GM12878 (cell line): ENCODE measurements at regions not wholly inside any gene's neighbourhood (a gene's known extent, or its start where the extent isn't known, plus 50 kb on each side); places are given as distances from the start of the nearest gene placed in this dataset.

ENCODE experiments used
- ATAC-seq: fragments of 200-7000 bp; cut with Tn5 transposase; 3 replicates; pipeline ENCODE4 v1.9.1; 2020; ENCODE audit warnings: mild to moderate bottlenecking, moderate library complexity
- BruUV-seq: library from RNA; stranded (reverse); fragments of 400-500 nt; replicated peaks from 2 replicates; lab custom pipeline; 2021; lab: Mats Ljungman, UMichigan
- CTCF ChIA-PET: fragments of 300-600 bp; sonication (Branson Sonifier 250); formaldehyde crosslinking; extraction: SDS; loops from one replicate; lab custom pipeline; 2021; ENCODE audit warnings: inconsistent platforms; lab: Yijun Ruan, JAX
- POLR2A ChIA-PET: fragments of 350-600 bp; formaldehyde crosslinking; extraction: SDS; loops from one replicate; lab custom pipeline; 2021; ENCODE audit warnings: inconsistent platforms; lab: Charles Lee
- RAD21 ChIA-PET: fragments of 300-600 bp; sonication (Branson Sonifier 250); formaldehyde crosslinking; loops from one replicate; lab custom pipeline; 2023; ENCODE audit warnings: antibody characterized with exemption; ENCODE audit not compliant: unreplicated experiment; lab: Charles Lee
- SMC1A ChIA-PET: fragments of 300-600 bp; sonication (Branson Sonifier 250); formaldehyde crosslinking; loops from one replicate; lab custom pipeline; 2023; ENCODE audit not compliant: unreplicated experiment, uncharacterized antibody; lab: Charles Lee
- DNase-seq: peaks from one replicate; pipeline ENCODE4 v3.0.0-alpha.2; 2011; ENCODE audit warnings: low read depth, low spot score
- FAIRE-seq: peaks from 3 replicates; lab custom pipeline; 2011; peaks lifted over from hg19 to GRCh38; lab: Jason Lieb, UNC
- H2AFZ ChIP-seq: 2 replicates; pipeline ENCODE4 v1.6.0; 2011; ENCODE audit warnings: low read depth, low read length, control low read depth; ENCODE audit not compliant: control insufficient read depth
- H3K27ac ChIP-seq: 2 replicates; pipeline ENCODE4 v1.5.1; 2011; ENCODE audit warnings: control low read depth; ENCODE audit not compliant: control insufficient read depth, insufficient read depth
- H3K27me3 ChIP-seq, 2 experiments: replicated peaks in 1 of 2; 2 replicates each; pipeline versions ENCODE4 v1.6.0 to v1.6.1; 2011; ENCODE audit warnings: low read length in 1 of 2; ENCODE audit not compliant: control insufficient read depth in 2 of 2, insufficient read depth in 2 of 2
- H3K36me3 ChIP-seq, 2 experiments: 2 replicates each; pipeline ENCODE4 v1.5.1; 2011; ENCODE audit warnings: low read length in 1 of 2; ENCODE audit not compliant: control insufficient read depth in 2 of 2, insufficient read depth in 2 of 2
- H3K4me1 ChIP-seq: 2 replicates; pipeline ENCODE4 v1.6.1; 2011; ENCODE audit warnings: mild to moderate bottlenecking, low read length, moderate library complexity, mixed read lengths; ENCODE audit not compliant: control insufficient read depth, insufficient read depth
- H3K4me2 ChIP-seq: 2 replicates; pipeline ENCODE4 v1.6.0; 2011; ENCODE audit warnings: control low read depth; ENCODE audit not compliant: control insufficient read depth, insufficient read depth
- H3K4me3 ChIP-seq: fragments of 200-600 bp; sonication (generic); 2 replicates; pipeline ENCODE4 v1.5.1; 2016
- H3K79me2 ChIP-seq: 2 replicates; pipeline ENCODE4 v1.6.0; 2011; ENCODE audit warnings: low read length; ENCODE audit not compliant: control insufficient read depth, insufficient read depth
- H3K9ac ChIP-seq: 2 replicates; pipeline ENCODE4 v1.8.0; 2011; ENCODE audit warnings: low read length, control low read depth, mixed read lengths; ENCODE audit not compliant: control insufficient read depth, insufficient read depth
- H3K9me3 ChIP-seq: replicated peaks from 3 replicates; pipeline ENCODE4 v1.5.1; 2011; ENCODE audit warnings: mild to moderate bottlenecking, low read length; ENCODE audit not compliant: control insufficient read depth, insufficient read depth
- H4K20me1 ChIP-seq: 2 replicates; pipeline ENCODE4 v1.6.0; 2011; ENCODE audit not compliant: control insufficient read depth, insufficient read depth
- ATF7 ChIP-seq: fragments of 450-650 bp; IDR thresholded peaks from 2 replicates; pipeline ENCODE4 v1.6.1; 2016; ENCODE audit warnings: low read depth, mild to moderate bottlenecking
- FOXM1 ChIP-seq: IDR thresholded peaks from 2 replicates; pipeline ENCODE4 v1.6.1; 2012; ENCODE audit warnings: low read depth, mild to moderate bottlenecking, inconsistent platforms, low read length, moderate library complexity
- IKZF2 ChIP-seq, 2 experiments: fragments of 450-650 bp; IDR thresholded peaks; 2 replicates each; pipeline ENCODE4 v1.6.1; 2017; ENCODE audit warnings: mild to moderate bottlenecking in 2 of 2, moderate library complexity in 2 of 2
- KLF5 ChIP-seq: fragments of 450-650 bp; IDR thresholded peaks from 2 replicates; pipeline ENCODE4 v1.6.1; 2014; ENCODE audit warnings: mild to moderate bottlenecking; ENCODE audit not compliant: partially characterized antibody
- SMAD1 ChIP-seq: fragments of 450-650 bp; IDR thresholded peaks from 2 replicates; pipeline ENCODE4 v1.6.1; 2018; ENCODE audit warnings: mild to moderate bottlenecking, low read depth; ENCODE audit not compliant: partially characterized antibody
- SP1 ChIP-seq: IDR thresholded peaks from one replicate; pipeline ENCODE4 v1.6.1; 2011; ENCODE audit warnings: low read depth, low read length
- ZNF24 ChIP-seq: fragments of 450-650 bp; IDR thresholded peaks from 2 replicates; pipeline ENCODE4 v1.6.1; 2017; ENCODE audit warnings: antibody characterized with exemption, mild to moderate bottlenecking
- WGBS: methylation state at CpG from one replicate; pipeline ENCODE4 v1.1.6; 2016; ENCODE audit warnings: low lambda C conversion rate; ENCODE audit not compliant: insufficient replicate concordance, insufficient coverage; ENCODE audit errors: missing lambda C conversion rate; 5-methylcytosine and 5-hydroxymethylcytosine counted together
- in situ Hi-C: fragments of 300-500 bp; cut with MboI; formaldehyde crosslinking; loops from 9 replicates; pipeline ENCODE4 v1.14.3; 2018; ENCODE audit warnings: mixed read lengths
- intact Hi-C: fragments of 100-400 bp; cut with micrococcal nuclease; formaldehyde crosslinking; loops from one replicate; pipeline ENCODE4 v1.14.2; 2022; ENCODE audit not compliant: unreplicated experiment
- TF ChIP-seq, protein P1 (sequence below): IDR thresholded peaks from 2 replicates; pipeline ENCODE4 v1.6.1; 2011; ENCODE audit warnings: borderline replicate concordance, low read depth, mild to moderate bottlenecking, moderate library complexity, mixed read lengths, low read length; ENCODE audit not compliant: insufficient read depth; ENCODE audit errors: extremely low read length
- TF ChIP-seq, protein P2 (sequence below): IDR thresholded peaks from 2 replicates; pipeline ENCODE4 v1.6.1; 2012; ENCODE audit warnings: improper control_type of control experiment, low read depth, low read length; ENCODE audit not compliant: insufficient replicate concordance
- TF ChIP-seq, protein P3 (sequence below): fragments of 450-650 bp; IDR thresholded peaks from 2 replicates; pipeline ENCODE4 v1.6.1; 2016; ENCODE audit warnings: mild to moderate bottlenecking

DNA sequence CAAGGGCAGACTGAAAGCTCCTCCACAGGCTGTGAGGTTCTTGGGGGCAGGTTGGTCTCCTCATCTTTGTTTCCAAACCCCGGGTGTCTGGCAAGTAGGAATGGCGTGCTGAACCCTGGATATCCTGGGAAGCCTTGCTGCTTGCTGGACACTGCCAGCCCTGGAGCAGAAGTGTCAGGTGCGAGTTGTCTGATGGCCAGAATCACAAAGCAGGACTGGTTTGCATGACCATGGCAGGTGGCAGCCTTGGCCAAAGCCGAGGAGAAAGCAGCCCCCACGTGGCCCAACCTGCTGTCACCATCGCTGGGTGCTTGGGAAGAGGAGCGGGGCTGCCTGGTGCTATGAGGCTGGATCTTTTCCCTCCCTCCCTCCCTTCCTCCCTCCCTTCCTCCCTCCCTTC, 309.5 kb upstream of the HS6ST1 start:
- intact Hi-C loops: no loop called here
- no peak for FAIRE-seq

More for the DNA sequence above, 309.5 kb upstream of the HS6ST1 start:
- H3K27ac ChIP-seq: no peak overlapping the region
- no peaks in the 10 kb centered on the region for H3K79me2 ChIP-seq
- peaks cover 14% of the 10 kb centered on the region for H3K4me1 ChIP-seq
- no peak overlapping the region for H3K9ac ChIP-seq
- no peak overlapping the region for H3K4me2 ChIP-seq
- peaks cover 1 to 2% of the 10 kb centered on the region in 2 experiments; a peak in 1 of 4 replicates for H3K27me3 ChIP-seq
- DNase-seq (no peak), ATAC-seq (no peak)
- no TSS peak for BruUV-seq
- SMC1A ChIA-PET: no interaction called here
- H3K4me3 ChIP-seq: no peak overlapping the region
- in situ Hi-C loops: no loop called here
- H3K36me3 ChIP-seq: no peaks in the 10 kb centered on the region
- RAD21 ChIA-PET: no interaction called here
- TF ChIP-seq, protein P1, sequence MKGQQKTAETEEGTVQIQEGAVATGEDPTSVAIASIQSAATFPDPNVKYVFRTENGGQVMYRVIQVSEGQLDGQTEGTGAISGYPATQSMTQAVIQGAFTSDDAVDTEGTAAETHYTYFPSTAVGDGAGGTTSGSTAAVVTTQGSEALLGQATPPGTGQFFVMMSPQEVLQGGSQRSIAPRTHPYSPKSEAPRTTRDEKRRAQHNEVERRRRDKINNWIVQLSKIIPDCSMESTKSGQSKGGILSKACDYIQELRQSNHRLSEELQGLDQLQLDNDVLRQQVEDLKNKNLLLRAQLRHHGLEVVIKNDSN: no peak
- TF ChIP-seq ATF7: no peak
- TF ChIP-seq KLF5: no peak
- TF ChIP-seq IKZF2 (IDR thresholded peaks at IDR 0.05): no peak
- TF ChIP-seq, protein P2, sequence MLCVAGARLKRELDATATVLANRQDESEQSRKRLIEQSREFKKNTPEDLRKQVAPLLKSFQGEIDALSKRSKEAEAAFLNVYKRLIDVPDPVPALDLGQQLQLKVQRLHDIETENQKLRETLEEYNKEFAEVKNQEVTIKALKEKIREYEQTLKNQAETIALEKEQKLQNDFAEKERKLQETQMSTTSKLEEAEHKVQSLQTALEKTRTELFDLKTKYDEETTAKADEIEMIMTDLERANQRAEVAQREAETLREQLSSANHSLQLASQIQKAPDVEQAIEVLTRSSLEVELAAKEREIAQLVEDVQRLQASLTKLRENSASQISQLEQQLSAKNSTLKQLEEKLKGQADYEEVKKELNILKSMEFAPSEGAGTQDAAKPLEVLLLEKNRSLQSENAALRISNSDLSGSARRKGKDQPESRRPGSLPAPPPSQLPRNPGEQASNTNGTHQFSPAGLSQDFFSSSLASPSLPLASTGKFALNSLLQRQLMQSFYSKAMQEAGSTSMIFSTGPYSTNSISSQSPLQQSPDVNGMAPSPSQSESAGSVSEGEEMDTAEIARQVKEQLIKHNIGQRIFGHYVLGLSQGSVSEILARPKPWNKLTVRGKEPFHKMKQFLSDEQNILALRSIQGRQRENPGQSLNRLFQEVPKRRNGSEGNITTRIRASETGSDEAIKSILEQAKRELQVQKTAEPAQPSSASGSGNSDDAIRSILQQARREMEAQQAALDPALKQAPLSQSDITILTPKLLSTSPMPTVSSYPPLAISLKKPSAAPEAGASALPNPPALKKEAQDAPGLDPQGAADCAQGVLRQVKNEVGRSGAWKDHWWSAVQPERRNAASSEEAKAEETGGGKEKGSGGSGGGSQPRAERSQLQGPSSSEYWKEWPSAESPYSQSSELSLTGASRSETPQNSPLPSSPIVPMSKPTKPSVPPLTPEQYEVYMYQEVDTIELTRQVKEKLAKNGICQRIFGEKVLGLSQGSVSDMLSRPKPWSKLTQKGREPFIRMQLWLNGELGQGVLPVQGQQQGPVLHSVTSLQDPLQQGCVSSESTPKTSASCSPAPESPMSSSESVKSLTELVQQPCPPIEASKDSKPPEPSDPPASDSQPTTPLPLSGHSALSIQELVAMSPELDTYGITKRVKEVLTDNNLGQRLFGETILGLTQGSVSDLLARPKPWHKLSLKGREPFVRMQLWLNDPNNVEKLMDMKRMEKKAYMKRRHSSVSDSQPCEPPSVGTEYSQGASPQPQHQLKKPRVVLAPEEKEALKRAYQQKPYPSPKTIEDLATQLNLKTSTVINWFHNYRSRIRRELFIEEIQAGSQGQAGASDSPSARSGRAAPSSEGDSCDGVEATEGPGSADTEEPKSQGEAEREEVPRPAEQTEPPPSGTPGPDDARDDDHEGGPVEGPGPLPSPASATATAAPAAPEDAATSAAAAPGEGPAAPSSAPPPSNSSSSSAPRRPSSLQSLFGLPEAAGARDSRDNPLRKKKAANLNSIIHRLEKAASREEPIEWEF: no peak
- no peak for TF ChIP-seq ZNF24
- no peak for TF ChIP-seq FOXM1
- TF ChIP-seq, protein P3, sequence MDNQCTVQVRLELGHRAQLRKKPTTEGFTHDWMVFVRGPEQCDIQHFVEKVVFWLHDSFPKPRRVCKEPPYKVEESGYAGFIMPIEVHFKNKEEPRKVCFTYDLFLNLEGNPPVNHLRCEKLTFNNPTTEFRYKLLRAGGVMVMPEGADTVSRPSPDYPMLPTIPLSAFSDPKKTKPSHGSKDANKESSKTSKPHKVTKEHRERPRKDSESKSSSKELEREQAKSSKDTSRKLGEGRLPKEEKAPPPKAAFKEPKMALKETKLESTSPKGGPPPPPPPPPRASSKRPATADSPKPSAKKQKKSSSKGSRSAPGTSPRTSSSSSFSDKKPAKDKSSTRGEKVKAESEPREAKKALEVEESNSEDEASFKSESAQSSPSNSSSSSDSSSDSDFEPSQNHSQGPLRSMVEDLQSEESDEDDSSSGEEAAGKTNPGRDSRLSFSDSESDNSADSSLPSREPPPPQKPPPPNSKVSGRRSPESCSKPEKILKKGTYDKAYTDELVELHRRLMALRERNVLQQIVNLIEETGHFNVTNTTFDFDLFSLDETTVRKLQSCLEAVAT: no peak
- TF ChIP-seq SP1: no peak
- TF ChIP-seq SMAD1: no peak
- no peak overlapping the region for H2AFZ ChIP-seq
- WGBS: 37% methylated on average over 7 of the region's 7 CpGs
- no peaks in the 10 kb centered on the region for H4K20me1 ChIP-seq
- POLR2A ChIA-PET: no interaction called here
- no peaks in the 10 kb centered on the region for H3K9me3 ChIP-seq
- CTCF ChIA-PET: no interaction called here
